ENCODE measurements at regions not wholly inside any gene's neighbourhood (a gene's known extent, or its start where the extent isn't known, plus 50 kb on each side); places are given as distances from the start of the nearest gene placed in this dataset.

DNA sequence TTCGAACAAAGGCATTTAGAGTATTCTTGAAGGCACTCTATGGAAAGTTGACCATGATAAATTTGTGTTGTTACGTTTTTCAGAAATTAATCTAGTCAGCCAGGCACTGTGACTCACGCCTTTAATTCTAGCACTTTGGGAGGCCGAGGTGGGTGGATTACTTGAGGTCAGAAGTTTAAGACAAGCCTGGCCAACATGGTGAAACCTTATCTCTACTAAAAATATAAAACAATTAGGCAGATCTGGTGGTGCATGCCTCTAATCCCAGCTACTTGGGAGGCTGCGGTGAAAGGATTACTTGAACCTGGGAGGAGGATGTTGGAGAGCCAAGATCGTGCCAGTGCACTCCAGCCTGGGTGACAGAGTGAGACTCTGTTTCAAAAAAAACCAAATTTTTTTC is 130.6 kb upstream of the BRINP3 start:
- TF ChIP-seq POLR2AphosphoS5 (IDR thresholded peaks at IDR 0.05; ENCODE audit: borderline replicate concordance, low read depth, low read length) (no peak), EZH2 (IDR thresholded peaks at IDR 0.05) (no peak)
